Ascending aorta (tissue), 2 donors: ENCODE measurements at regions not wholly inside any gene's neighbourhood (a gene's known extent, or its start where the extent isn't known, plus 50 kb on each side); places are given as distances from the start of the nearest gene placed in this dataset.
"Not testable (repeated sequence)": the region's sequence is repeated elsewhere in the genome, so short reads cannot be mapped to it uniquely, and the experiment has no call there.

ENCODE experiments used
- DNase-seq, 2 donors: peaks; one replicate each; pipeline ENCODE4 v3.0.0-alpha.2; 2019; ENCODE audit warnings: low spot score in 2 of 2
- H3K27ac ChIP-seq, 2 donors: fragments of 200-600 bp; sonication (generic); one replicate each; pipeline ENCODE4 v1.5.1; 2016 to 2017; ENCODE audit warnings: mild to moderate bottlenecking in 1 of 2
- H3K27me3 ChIP-seq: fragments of 200-600 bp; sonication (generic); one replicate; pipeline ENCODE4 v1.5.1; 2017
- H3K36me3 ChIP-seq, 2 donors: fragments of 200-600 bp; sonication (generic); one replicate each; pipeline ENCODE4 v1.5.1; 2016
- H3K4me1 ChIP-seq, 2 donors: fragments of 200-600 bp; sonication (generic); one replicate each; pipeline ENCODE4 v1.5.1; 2016 to 2017; ENCODE audit warnings: mild to moderate bottlenecking in 1 of 2
- H3K4me3 ChIP-seq, 2 donors: fragments of 200-600 bp; sonication (generic); one replicate each; pipeline ENCODE4 v1.5.1; 2016 to 2017; ENCODE audit warnings: mild to moderate bottlenecking in 1 of 2
- H3K9me3 ChIP-seq, 2 donors: fragments of 200-600 bp; sonication (generic); one replicate each; pipeline ENCODE4 v1.5.1; 2016
- intact Hi-C: fragments of 100-400 bp; cut with DNase I; formaldehyde crosslinking; loops from one replicate; pipeline ENCODE4 v1.15.1; 2023
- TF ChIP-seq, protein P1 (sequence below), 3 experiments: fragments of 200-600 bp in 2 of 3; fragments of 450-650 bp in 1 of 3; sonication (generic) in 2 of 3; IDR thresholded peaks; one replicate each; pipeline ENCODE4 v1.5.1; 2016 to 2019; ENCODE audit warnings: antibody characterized with exemption in 3 of 3, mild to moderate bottlenecking in 1 of 3, moderate library complexity in 1 of 3

DNA sequence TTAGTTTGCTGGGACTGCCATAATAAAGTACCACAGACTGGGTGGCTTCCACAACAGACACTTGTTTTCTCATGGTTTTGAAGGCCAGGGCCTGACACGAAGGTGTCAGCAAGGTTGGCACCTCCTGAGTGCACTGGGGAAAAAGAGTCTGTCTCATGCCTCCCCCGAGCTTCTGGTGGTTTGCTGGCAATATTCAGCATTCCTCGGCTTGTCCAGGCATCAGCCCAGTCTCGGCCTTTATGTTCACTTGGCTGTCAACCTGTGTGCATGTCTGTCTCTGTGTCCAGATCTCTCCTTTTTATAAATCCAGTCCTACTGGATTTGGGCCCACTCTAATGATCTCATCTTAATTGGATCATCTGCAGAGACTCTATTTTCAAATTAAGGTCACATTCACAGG, 72.6 kb downstream of the DOP1B start:
- Histone ChIP-seq H3K4me3 (no peak overlapping the region), H3K36me3 (peaks cover 23 to 31% of the 10 kb centered on the region in 2 donors), H3K27ac (no peak overlapping the region), H3K27me3 (no peaks in the 10 kb centered on the region), H3K9me3 (no peaks in the 10 kb centered on the region), H3K4me1 (peaks cover 0 to 3% of the 10 kb centered on the region in 2 donors)
- DNase-seq: no peak
- TF ChIP-seq, protein P1, sequence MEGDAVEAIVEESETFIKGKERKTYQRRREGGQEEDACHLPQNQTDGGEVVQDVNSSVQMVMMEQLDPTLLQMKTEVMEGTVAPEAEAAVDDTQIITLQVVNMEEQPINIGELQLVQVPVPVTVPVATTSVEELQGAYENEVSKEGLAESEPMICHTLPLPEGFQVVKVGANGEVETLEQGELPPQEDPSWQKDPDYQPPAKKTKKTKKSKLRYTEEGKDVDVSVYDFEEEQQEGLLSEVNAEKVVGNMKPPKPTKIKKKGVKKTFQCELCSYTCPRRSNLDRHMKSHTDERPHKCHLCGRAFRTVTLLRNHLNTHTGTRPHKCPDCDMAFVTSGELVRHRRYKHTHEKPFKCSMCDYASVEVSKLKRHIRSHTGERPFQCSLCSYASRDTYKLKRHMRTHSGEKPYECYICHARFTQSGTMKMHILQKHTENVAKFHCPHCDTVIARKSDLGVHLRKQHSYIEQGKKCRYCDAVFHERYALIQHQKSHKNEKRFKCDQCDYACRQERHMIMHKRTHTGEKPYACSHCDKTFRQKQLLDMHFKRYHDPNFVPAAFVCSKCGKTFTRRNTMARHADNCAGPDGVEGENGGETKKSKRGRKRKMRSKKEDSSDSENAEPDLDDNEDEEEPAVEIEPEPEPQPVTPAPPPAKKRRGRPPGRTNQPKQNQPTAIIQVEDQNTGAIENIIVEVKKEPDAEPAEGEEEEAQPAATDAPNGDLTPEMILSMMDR (IDR thresholded peaks at IDR 0.05): no peak
- intact Hi-C loops: no loop called here

DNA sequence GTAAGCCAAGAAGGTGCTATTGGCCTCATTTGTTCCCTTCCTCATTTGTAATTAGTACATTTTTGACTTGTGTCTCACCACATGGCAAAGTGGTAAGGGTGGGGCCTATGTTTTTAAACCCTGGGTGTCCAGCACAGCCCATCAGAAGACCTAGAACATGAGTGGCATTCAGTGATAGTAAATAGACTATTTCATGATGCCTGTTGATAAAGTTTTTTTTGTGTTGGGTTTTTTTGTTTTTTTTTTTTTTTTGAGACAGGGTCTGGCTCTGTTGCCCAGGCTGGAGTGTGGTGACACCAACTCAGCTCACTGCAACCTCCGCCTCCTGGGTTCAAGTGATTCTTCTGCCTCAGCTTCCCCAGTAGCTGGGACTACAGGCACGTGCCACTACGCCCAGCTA, 74.8 kb downstream of the DOP1B start:
- intact Hi-C loops, H3K4me3 ChIP-seq, H3K9me3 ChIP-seq, H3K27ac ChIP-seq, DNase-seq, H3K27me3 ChIP-seq, H3K4me1 ChIP-seq: not testable (repeated sequence)
- peaks cover 15 to 20% of the 10 kb centered on the region in 2 donors for H3K36me3 ChIP-seq

DNA sequence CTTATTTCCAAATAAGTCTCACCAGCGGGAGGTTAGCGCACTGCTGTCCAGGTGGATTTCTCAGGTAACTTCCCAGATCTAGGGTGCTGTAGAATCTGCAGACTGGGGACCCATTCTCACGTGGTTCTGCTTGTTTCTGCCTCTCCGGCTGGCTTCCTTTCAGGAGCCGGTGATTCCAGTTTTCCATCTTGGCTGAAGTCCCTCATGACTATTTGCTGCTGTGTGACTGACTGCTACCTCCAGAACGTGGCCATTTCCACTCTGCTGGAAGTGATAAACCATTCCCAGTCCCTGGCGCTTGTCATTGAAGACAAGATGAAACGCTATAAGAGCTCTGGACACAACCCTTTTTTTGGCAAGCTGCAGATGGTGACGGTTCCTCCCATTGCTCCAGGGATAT, 76.0 kb downstream of the DOP1B start:
- no peaks in the 10 kb centered on the region for H3K27me3 ChIP-seq
- H3K36me3 ChIP-seq: peaks cover 15 to 16% of the 10 kb centered on the region in 2 donors
- no peak for DNase-seq
- TF ChIP-seq, protein P1 (IDR thresholded peaks at IDR 0.05): no peak
- intact Hi-C loops: no loop called here
- peaks cover 0 to 3% of the 10 kb centered on the region in 2 donors for H3K4me1 ChIP-seq
- H3K27ac ChIP-seq: no peak overlapping the region
- H3K9me3 ChIP-seq: no peaks in the 10 kb centered on the region
- no peak overlapping the region for H3K4me3 ChIP-seq

DNA sequence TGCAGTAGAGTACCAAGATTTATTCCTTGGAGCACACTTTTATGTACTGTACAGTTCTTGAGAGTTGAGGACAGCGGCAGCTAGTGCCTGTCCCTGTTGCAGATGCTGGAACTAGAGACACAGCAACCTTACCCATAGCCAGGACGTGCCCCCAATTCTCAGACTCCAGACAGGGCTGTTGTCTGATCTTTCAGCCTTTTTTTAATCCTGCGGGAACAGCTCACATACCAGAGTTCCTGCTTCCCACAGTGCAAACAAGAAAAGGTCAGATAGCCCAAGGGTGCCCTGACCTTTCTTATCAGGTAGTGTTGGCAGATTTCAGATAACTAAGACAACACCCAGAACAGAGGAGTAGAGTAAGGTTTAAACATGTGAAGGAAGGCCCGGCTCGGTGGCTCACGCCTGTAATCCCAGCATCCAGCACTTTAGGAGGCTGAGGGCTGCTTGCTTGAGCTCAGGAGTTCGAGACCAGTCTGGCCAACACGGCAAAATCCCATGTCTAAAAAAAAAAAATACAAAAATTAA, 78.5 kb downstream of the DOP1B start:
- intact Hi-C loops: no loop called here
- Histone ChIP-seq H3K36me3 (peaks cover 10 to 23% of the 10 kb centered on the region in 2 donors), H3K4me3 (no peak overlapping the region), H3K27ac (no peak overlapping the region), H3K27me3 (no peaks in the 10 kb centered on the region), H3K9me3 (no peaks in the 10 kb centered on the region), H3K4me1 (peaks cover 0 to 3% of the 10 kb centered on the region in 2 donors)
- TF ChIP-seq, protein P1 (IDR thresholded peaks at IDR 0.05): no peak
- DNase-seq: no peak

DNA sequence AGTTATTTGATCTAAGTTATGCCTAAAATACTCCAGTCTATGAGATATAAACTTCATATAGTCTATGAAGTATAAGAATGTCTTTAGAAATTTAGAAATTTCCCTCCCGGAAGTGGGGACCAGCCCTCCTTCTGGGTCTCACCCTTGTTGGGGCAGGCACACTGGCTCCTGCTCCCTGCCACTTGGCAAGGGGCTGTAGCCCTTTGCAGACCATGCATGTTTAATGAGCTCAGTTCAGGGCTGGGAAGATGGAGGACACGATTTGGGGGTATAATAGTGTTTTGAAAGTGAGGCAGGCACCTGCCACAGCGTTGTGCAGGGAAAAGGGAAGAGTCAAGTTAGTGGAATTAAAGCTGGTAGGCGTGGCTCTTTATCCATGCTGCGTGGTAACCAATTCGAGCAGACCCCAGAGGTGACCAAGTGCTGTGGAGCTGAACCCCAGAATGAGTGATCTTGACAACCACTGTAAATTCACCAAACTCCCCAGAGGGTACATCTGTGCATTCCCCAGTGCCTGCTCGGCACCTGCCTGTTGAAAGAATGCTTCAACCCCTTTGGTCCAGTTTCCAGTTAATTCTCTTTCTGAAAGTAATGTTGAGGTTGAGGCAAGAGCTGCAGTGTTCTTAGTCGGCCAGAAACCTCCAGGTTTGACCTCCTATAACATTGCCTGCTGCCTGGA, 79.6 kb downstream of the DOP1B start:
- H3K27ac ChIP-seq: no peak overlapping the region
- H3K36me3 ChIP-seq: peaks cover 5 to 15% of the 10 kb centered on the region in 2 donors
- intact Hi-C loops: no loop called here
- H3K27me3 ChIP-seq: no peaks in the 10 kb centered on the region
- peaks cover 0 to 3% of the 10 kb centered on the region in 2 donors for H3K4me1 ChIP-seq
- H3K4me3 ChIP-seq: no peak overlapping the region
- DNase-seq: no peak
- no peaks in the 10 kb centered on the region for H3K9me3 ChIP-seq
- TF ChIP-seq, protein P1 (IDR thresholded peaks at IDR 0.05): no peak

DNA sequence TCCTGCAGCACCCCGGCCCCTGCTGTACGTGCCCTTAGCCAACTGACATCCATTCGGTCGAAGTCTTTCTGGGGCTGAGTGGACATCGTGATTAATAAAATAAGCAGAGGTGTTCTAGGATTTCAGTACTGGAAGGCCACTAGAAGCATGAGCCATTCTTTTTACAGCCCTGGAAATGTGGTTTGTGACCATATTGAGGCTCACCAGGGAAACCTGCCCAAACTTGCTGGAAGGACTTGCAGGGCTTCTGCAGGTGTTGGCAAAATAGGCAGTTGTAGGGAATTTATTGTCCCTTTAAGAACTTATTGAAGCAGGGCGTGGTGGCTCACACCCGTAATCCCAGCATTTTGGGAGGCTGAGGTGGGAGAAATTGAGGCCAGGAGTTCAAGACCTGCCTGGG, 80.8 kb downstream of the DOP1B start:
- H3K4me1 ChIP-seq: peaks cover 0 to 3% of the 10 kb centered on the region in 2 donors
- H3K36me3 ChIP-seq: peaks cover 1 to 12% of the 10 kb centered on the region in 2 donors
- TF ChIP-seq, protein P1 (IDR thresholded peaks at IDR 0.05): no peak
- H3K9me3 ChIP-seq: no peaks in the 10 kb centered on the region
- H3K27ac ChIP-seq: no peak overlapping the region
- H3K27me3 ChIP-seq: no peaks in the 10 kb centered on the region
- no peak for DNase-seq
- intact Hi-C loops: no loop called here
- no peak overlapping the region for H3K4me3 ChIP-seq
